K562 (cell line): ENCODE measurements at regions not wholly inside any gene's neighbourhood (a gene's known extent, or its start where the extent isn't known, plus 50 kb on each side); places are given as distances from the start of the nearest gene placed in this dataset.

Experiments
- AFF1 ChIP-seq, 2 experiments: fragments of 450-650 bp; IDR thresholded peaks; 2 replicates each; pipeline ENCODE4 v1.6.1; 2018; ENCODE audit warnings: mild to moderate bottlenecking in 2 of 2, low read depth in 1 of 2; ENCODE audit not compliant: partially characterized antibody in 2 of 2
- BHLHE40 ChIP-seq: IDR thresholded peaks from 2 replicates; pipeline ENCODE4 v1.6.1; 2011; ENCODE audit warnings: low read length, improper control_type of control experiment
- HDAC6 ChIP-seq: IDR thresholded peaks from 2 replicates; pipeline ENCODE4 v1.6.1; 2012; ENCODE audit warnings: low read depth, mild to moderate bottlenecking, control low read depth, inconsistent platforms, low read length, moderate library complexity
- NR3C1 ChIP-seq: sonication (generic); formaldehyde crosslinking; IDR thresholded peaks from 2 replicates; pipeline ENCODE4 v1.8.1; 2022; ENCODE audit warnings: missing genetic modification reagents
- PML ChIP-seq: IDR thresholded peaks from 2 replicates; pipeline ENCODE4 v1.6.1; 2012; ENCODE audit warnings: low read length, inconsistent platforms
- PPARD ChIP-seq: fragments of 250-450 bp; sonication (Bioruptor Pico); IDR thresholded peaks from 2 replicates; pipeline ENCODE4 v1.8.0; 2022; ENCODE audit warnings: inconsistent platforms, mild to moderate bottlenecking, moderate library complexity
- YY1 ChIP-seq, 3 experiments: IDR thresholded peaks; 2 replicates each; pipeline ENCODE4 v1.6.1; 2011; ENCODE audit warnings: low read length in 2 of 3, mild to moderate bottlenecking in 2 of 3, moderate library complexity in 2 of 3, borderline replicate concordance in 1 of 3, control low read depth in 1 of 3, low read depth in 1 of 3; ENCODE audit not compliant: insufficient read depth in 3 of 3, insufficient replicate concordance in 2 of 3, control insufficient read depth in 1 of 3, insufficient read length in 1 of 3; ENCODE audit errors: extremely low read depth in 1 of 3
- ZKSCAN1 ChIP-seq: fragments of 150-350 bp; IDR thresholded peaks from 2 replicates; pipeline ENCODE4 v1.6.1; 2016; ENCODE audit warnings: low read depth, low read length

DNA sequence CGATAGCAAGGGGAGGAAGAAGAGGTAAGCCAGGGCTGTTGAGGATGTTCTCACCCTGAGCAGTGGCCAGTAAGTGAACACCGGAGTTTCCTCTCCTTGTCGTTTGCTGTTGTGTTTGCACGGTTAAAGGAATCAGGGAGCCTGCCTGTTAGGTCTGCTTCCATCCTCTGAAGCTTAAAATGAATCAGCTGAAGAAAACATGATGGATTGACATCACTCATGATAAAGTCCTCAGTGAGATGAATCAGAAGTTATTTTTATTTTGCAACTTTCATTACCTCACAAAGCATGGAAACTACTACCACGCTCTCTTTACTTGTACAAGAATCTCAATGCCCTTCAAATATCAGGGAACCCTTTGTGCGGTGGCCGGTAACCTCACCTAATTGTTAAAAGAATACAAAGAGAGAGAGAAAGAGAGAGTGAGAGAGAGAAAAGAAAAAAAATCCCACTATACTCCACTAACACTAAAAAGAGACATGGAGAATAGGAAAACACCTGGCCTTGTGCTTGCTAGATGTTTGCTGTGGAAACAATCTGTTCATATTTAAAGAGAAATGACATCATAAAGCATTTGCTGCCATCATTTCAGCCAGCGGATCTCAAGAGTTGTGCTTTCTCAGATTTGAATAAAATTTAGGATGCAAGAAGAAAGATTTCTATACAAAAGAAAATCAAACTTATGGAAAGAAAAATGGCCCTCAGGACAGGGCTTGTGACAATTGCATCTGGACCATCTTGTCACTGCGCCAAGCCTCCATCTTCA lies 441.6 kb upstream of the SALL1 start (continued):
- no peak for TF ChIP-seq AFF1 (IDR thresholded peaks at IDR 0.05; ENCODE audit: low read depth in 1 of 2, partially characterized antibody in 2 of 2)
- TF ChIP-seq PML, result no peak
- no peak for TF ChIP-seq YY1 (IDR thresholded peaks at IDR 0.05; ENCODE audit: borderline replicate concordance in 1 of 3, control insufficient read depth in 1 of 3, extremely low read depth in 1 of 3, insufficient read depth in 3 of 3, insufficient read length in 1 of 3, insufficient replicate concordance in 2 of 3, low read depth in 1 of 3, low read length in 2 of 3)
- TF ChIP-seq ZKSCAN1, result no peak
- no peak for TF ChIP-seq NR3C1 (CRISPR knock-in tag)
- TF ChIP-seq BHLHE40, result no peak
- TF ChIP-seq HDAC6, result no peak
- TF ChIP-seq PPARD (CRISPR knock-in tag), result no peak
